Fibroblast of villous mesenchyme (primary cell): ENCODE measurements at regions not wholly inside any gene's neighbourhood (a gene's known extent, or its start where the extent isn't known, plus 50 kb on each side); places are given as distances from the start of the nearest gene placed in this dataset.

Source experiments
- DNase-seq: peaks from one replicate; pipeline ENCODE4 v3.0.0-alpha.2; 2010; ENCODE audit warnings: low read depth
- H3K4me3 ChIP-seq: 2 replicates; pipeline ENCODE4 v1.5.1; 2011; ENCODE audit warnings: low read depth, mild to moderate bottlenecking, low read length
- TF ChIP-seq, protein P1 (sequence below): IDR thresholded peaks from 2 replicates; pipeline ENCODE4 v1.5.1; 2012; ENCODE audit warnings: low read depth, mild to moderate bottlenecking, low read length; ENCODE audit not compliant: insufficient read depth

DNA sequence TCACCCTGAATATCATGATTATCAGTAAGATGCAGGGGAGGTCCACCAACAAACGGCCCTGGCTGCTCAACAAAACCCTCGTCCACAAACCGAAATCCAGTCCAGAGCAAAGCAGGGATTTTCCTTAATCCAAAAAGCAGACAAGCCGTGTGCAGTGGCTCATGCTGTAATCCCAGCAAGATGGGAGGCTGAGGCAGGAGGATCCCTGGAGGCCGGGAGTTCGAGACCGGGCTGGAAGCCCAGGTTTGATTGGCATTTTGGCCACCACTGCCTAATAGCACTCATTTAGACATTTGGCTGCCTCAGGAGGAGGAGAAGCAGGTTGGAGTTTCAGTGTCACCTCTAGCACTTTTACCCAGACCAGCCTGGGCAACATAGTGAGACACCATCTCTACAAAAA, 562.0 kb upstream of the AUTS2 start:
- H3K4me3 ChIP-seq = no peak overlapping the region
- no peak for DNase-seq
- TF ChIP-seq, protein P1, sequence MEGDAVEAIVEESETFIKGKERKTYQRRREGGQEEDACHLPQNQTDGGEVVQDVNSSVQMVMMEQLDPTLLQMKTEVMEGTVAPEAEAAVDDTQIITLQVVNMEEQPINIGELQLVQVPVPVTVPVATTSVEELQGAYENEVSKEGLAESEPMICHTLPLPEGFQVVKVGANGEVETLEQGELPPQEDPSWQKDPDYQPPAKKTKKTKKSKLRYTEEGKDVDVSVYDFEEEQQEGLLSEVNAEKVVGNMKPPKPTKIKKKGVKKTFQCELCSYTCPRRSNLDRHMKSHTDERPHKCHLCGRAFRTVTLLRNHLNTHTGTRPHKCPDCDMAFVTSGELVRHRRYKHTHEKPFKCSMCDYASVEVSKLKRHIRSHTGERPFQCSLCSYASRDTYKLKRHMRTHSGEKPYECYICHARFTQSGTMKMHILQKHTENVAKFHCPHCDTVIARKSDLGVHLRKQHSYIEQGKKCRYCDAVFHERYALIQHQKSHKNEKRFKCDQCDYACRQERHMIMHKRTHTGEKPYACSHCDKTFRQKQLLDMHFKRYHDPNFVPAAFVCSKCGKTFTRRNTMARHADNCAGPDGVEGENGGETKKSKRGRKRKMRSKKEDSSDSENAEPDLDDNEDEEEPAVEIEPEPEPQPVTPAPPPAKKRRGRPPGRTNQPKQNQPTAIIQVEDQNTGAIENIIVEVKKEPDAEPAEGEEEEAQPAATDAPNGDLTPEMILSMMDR = no peak

DNA sequence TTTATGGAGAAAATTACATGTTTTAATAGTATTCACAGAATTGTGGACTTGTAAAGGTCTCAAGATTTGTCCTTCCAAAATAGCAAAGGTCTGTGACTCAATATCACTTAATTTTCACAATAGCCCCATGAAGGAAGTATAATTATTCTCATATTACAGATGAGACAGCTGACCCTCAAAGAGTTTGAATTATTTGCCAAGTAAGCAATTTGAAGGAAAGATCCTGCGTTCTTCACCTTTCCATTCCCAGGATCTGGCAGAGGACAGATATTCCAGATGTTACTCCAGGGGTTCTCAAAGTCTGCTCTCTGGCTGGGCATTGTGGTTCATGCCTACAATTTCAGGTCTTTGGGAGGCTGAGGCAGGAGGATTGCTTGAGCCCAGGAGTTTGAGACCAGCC, 559.4 kb upstream of the AUTS2 start:
- TF ChIP-seq, protein P1 = no peak
- DNase-seq = no peak
- H3K4me3 ChIP-seq = no peak overlapping the region

DNA sequence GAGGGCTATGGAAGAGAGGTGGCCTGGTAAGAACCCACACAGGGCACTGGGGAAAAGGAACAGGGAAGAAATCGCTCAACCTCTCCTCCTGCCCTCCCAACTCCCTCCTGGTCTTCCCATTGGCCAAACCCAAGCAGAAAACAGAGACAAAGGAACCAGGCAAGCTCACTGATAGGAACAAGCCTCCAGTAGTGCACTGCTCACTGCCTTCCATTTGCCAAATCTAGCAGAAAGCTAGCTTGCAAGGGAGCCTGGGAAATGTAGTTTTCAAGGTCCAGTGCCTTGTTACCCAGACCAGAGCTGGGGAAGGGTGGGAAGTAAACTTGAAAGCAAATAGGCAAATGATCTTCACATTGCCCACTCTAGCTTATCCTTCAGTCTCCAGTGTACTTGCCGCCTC, 556.1 kb upstream of the AUTS2 start:
- no peak for DNase-seq
- TF ChIP-seq, protein P1 = no peak
- no peak overlapping the region for H3K4me3 ChIP-seq

DNA sequence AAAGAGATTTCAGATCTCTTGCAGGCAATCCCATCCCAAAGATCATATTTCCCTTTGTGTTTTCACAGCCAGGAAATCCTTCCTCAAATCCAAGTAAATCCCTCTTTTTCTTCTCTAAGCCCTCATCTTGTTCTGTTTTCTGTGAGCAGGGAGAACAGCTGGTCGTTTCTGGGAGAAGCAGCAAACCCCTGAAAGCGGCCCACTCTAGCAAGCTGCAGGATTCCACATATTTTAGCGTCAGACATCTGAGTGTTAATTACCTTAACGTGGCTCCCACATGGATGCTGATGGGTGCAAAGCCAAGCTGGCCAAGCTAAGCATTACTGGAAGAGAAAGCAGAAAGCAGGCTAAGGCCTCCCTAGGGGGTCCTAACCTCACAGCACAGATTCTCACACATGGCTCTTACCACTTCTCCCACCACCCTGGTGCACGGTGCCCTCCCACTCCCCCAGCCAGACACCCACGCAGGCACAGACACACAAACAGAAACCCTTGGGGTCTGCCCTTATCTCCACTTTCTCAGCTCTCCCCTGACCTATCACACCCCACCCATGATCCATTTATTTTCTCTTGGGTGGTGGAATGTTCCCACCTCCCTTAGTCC, 551.0 kb upstream of the AUTS2 start:
- no peak overlapping the region for H3K4me3 ChIP-seq
- DNase-seq = no peak
- TF ChIP-seq, protein P1 = no peak

DNA sequence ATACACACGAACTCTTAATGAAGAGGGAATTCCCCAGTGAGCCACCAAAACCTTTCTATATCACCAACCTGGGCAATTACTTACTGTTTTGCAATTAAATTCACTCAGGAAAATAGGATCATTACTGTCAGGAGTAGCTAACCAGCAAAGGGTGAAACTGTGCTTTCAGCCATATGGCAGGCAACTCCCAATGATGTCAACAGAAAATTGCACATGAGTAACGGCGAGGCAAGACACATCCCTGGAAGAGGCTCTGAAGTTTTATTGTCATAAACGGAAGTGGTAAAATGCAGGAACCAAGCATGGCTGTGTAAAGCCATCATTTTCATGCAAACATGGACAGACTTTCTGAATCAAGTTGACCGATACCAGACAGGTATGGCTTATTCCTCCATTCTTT, 548.9 kb upstream of the AUTS2 start:
- H3K4me3 ChIP-seq = no peak overlapping the region
- TF ChIP-seq, protein P1 = no peak
- DNase-seq = no peak

DNA sequence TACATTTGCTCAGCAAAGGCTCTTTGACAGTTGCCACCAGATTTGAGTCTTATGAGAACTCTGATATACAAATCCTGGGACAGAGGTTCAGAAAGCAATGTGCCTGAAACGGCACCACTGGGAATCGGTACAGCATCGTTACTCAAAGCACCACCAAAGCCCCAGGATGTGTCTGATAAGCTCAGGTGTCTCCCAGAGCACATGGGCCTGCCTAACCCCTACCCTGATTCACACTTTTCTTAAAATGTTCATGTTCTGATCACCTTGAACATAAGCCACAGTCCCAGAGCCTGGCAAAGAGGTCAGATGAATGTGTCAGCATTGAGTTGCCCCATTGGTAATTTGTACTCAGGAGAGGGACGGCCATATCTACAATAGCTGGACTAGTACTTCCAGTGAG, 545.8 kb upstream of the AUTS2 start:
- TF ChIP-seq, protein P1 = no peak
- no peak for DNase-seq
- no peak overlapping the region for H3K4me3 ChIP-seq

DNA sequence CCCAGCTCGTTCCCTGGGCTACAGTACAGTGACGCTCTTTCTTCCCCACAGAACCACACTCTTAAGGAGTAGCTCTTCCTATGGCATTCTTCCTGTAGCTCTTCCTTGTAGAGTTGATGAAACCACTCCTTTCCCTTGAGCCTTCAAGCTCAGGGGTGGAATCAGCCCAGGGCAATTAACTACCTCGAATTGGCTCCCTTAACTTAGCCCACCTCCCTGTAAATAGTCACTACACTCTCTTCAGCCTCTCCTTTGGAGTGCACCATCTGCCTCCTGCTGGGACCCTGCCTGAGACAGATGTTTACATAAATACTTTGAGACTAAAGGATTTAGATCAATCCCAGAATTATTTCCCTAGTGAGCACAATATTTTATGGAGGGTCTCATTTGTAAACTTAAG, 537.8 kb upstream of the AUTS2 start:
- TF ChIP-seq, protein P1 = no peak

More for the DNA sequence above, 537.8 kb upstream of the AUTS2 start:
- no peak for DNase-seq
- H3K4me3 ChIP-seq = no peak overlapping the region
